SK-N-SH (cell line): ENCODE measurements at regions not wholly inside any gene's neighbourhood (a gene's known extent, or its start where the extent isn't known, plus 50 kb on each side); places are given as distances from the start of the nearest gene placed in this dataset.

Experiments used
- CTCF ChIA-PET: fragments of 300-600, 350-600 bp; formaldehyde crosslinking; extraction: SDS; loops from one replicate; lab custom pipeline; 2021; lab: Yijun Ruan, JAX
- POLR2A ChIA-PET: fragments of 350-600 bp; sonication (Branson Sonifier 250); formaldehyde crosslinking; extraction: SDS; loops from one replicate; lab custom pipeline; 2020; ENCODE audit warnings: antibody characterized with exemption, inconsistent platforms; lab: Yijun Ruan, JAX
- DNase-seq: peaks from one replicate; pipeline ENCODE4 v3.0.0; 2012
- H2AFZ ChIP-seq: fragments of 200-600 bp; sonication (generic); 2 replicates; pipeline ENCODE4 v1.8.1; 2016; ENCODE audit warnings: antibody characterized with exemption, mild to moderate bottlenecking, low read depth
- H3F3A ChIP-seq: fragments of 200-600 bp; sonication (generic); replicated peaks from 2 replicates; pipeline ENCODE3; 2016; ENCODE audit warnings: antibody characterized with exemption, mild to moderate bottlenecking; ENCODE audit not compliant: insufficient read depth
- H3K27ac ChIP-seq, 2 experiments: fragments of 200-500 bp in 1 of 2; fragments of 200-600 bp in 1 of 2; sonication (Bioruptor generic) in 1 of 2; sonication (generic), shearing (Covaris generic) in 1 of 2; 2 replicates each; pipeline versions ENCODE4 v1.5.1 to v1.6.1; 2014 to 2016; ENCODE audit warnings: low read depth in 2 of 2, inconsistent platforms in 1 of 2, low read length in 1 of 2, mild to moderate bottlenecking in 1 of 2, mixed read lengths in 1 of 2
- H3K27me3 ChIP-seq: fragments of 200-600 bp; sonication (generic), shearing (Covaris generic); 2 replicates; pipeline ENCODE4 v1.6.1; 2016; ENCODE audit warnings: mixed run types; ENCODE audit not compliant: insufficient read depth
- H3K36me3 ChIP-seq, 2 experiments: fragments of 200-500 bp in 1 of 2; fragments of 200-600 bp in 1 of 2; sonication (Bioruptor generic) in 1 of 2; sonication (generic) in 1 of 2; replicated peaks in 1 of 2; 2 replicates each; pipeline versions ENCODE3 to v1.5.1; 2014 to 2016; ENCODE audit warnings: low read length in 1 of 2, mild to moderate bottlenecking in 1 of 2; ENCODE audit not compliant: insufficient read depth in 2 of 2, control insufficient read depth in 1 of 2
- H3K4me1 ChIP-seq, 2 experiments: fragments of 200-500 bp in 1 of 2; fragments of 200-600 bp in 1 of 2; sonication (Bioruptor generic) in 1 of 2; sonication (generic), shearing (Covaris generic) in 1 of 2; 2 replicates each; pipeline versions ENCODE4 v1.5.1 to v1.6.1; 2014 to 2016; ENCODE audit warnings: low read depth in 1 of 2, low read length in 1 of 2, mixed run types in 1 of 2; ENCODE audit not compliant: insufficient read depth in 2 of 2, control insufficient read depth in 1 of 2
- H3K4me2 ChIP-seq: fragments of 200-600 bp; sonication (generic), shearing (Covaris generic); 2 replicates; pipeline ENCODE4 v1.6.1; 2017; ENCODE audit warnings: mixed run types
- H3K4me3 ChIP-seq, 2 experiments: fragments of 200-500 bp in 1 of 2; fragments of 200-600 bp in 1 of 2; sonication (Bioruptor generic) in 1 of 2; sonication (generic), shearing (Covaris generic) in 1 of 2; 2 replicates each; pipeline versions ENCODE4 v1.5.1 to v1.8.1; 2014 to 2016; ENCODE audit warnings: low read depth in 2 of 2, inconsistent platforms in 1 of 2, low read length in 1 of 2, mild to moderate bottlenecking in 1 of 2, mixed read lengths in 1 of 2, moderate library complexity in 1 of 2
- H3K79me2 ChIP-seq: fragments of 200-600 bp; sonication (generic); 2 replicates; pipeline ENCODE4 v1.8.1; 2017; ENCODE audit warnings: mild to moderate bottlenecking; ENCODE audit not compliant: insufficient read depth
- H3K9ac ChIP-seq: fragments of 200-600 bp; sonication (generic); 2 replicates; pipeline ENCODE4 v1.6.1; 2017; ENCODE audit warnings: mixed run types
- H3K9me2 ChIP-seq: fragments of 200-600 bp; sonication (generic); 2 replicates; pipeline ENCODE4 v1.6.1; 2017; ENCODE audit warnings: mixed run types
- H3K9me3 ChIP-seq: fragments of 200-600 bp; sonication (generic); 2 replicates; pipeline ENCODE4 v1.6.1; 2017; ENCODE audit warnings: mixed run types, mild to moderate bottlenecking, moderate library complexity
- H4K20me1 ChIP-seq: fragments of 200-600 bp; sonication (generic); 2 replicates; pipeline ENCODE4 v1.6.1; 2017; ENCODE audit warnings: mild to moderate bottlenecking, mixed run types; ENCODE audit not compliant: insufficient read depth
- CHD2 ChIP-seq: fragments of 150-350 bp; IDR thresholded peaks from 2 replicates; pipeline ENCODE4 v1.6.1; 2018; ENCODE audit warnings: low read length; ENCODE audit not compliant: partially characterized antibody
- EZH2phosphoT487 ChIP-seq: fragments of 200-600 bp; sonication (generic); IDR thresholded peaks from 2 replicates; pipeline ENCODE4 v1.6.1; 2017; ENCODE audit warnings: low read depth, mixed run types, mild to moderate bottlenecking, antibody characterized with exemption, moderate library complexity, borderline replicate concordance
- FOXJ3 ChIP-seq: sonication (generic); formaldehyde crosslinking; IDR thresholded peaks from 2 replicates; pipeline ENCODE4 v1.5.1; 2020; ENCODE audit warnings: mild to moderate bottlenecking, missing genetic modification reagents
- GABPA ChIP-seq: IDR thresholded peaks from 2 replicates; pipeline ENCODE4 v1.4.0; 2012; ENCODE audit warnings: low read depth, mild to moderate bottlenecking
- MEF2A ChIP-seq: IDR thresholded peaks from 2 replicates; pipeline ENCODE4 v1.4.0; 2012; ENCODE audit warnings: low read depth, borderline replicate concordance
- MXI1 ChIP-seq: IDR thresholded peaks from 2 replicates; pipeline ENCODE4 v1.6.1; 2012; ENCODE audit warnings: mild to moderate bottlenecking, low read depth, low read length, improper control_type of control experiment
- NFIC ChIP-seq: IDR thresholded peaks from 2 replicates; pipeline ENCODE4 v1.4.0; 2012; ENCODE audit warnings: borderline replicate concordance
- POLR2AphosphoS5 ChIP-seq: IDR thresholded peaks from 2 replicates; pipeline ENCODE4 v1.6.1; 2012; ENCODE audit warnings: low read depth, low read length
- RCOR1 ChIP-seq: fragments of 150-350 bp; IDR thresholded peaks from 2 replicates; pipeline ENCODE4 v1.6.1; 2017; ENCODE audit warnings: antibody characterized with exemption, low read length
- RFX5 ChIP-seq: IDR thresholded peaks from 2 replicates; pipeline ENCODE4 v1.6.1; 2012; ENCODE audit warnings: mild to moderate bottlenecking, improper control_type of control experiment, low read length
- SIN3A ChIP-seq: IDR thresholded peaks from 2 replicates; pipeline ENCODE4 v1.6.1; 2012; ENCODE audit warnings: low read depth, mild to moderate bottlenecking, low read length, moderate library complexity, borderline replicate concordance
- TAF1 ChIP-seq: IDR thresholded peaks from 2 replicates; pipeline ENCODE4 v1.6.1; 2012; ENCODE audit warnings: low read depth, mild to moderate bottlenecking, low read length, moderate library complexity, borderline replicate concordance
- TCF12 ChIP-seq: IDR thresholded peaks from 2 replicates; pipeline ENCODE4 v1.4.0; 2012
- TEAD4 ChIP-seq: IDR thresholded peaks from 2 replicates; pipeline ENCODE4 v1.4.0; 2012; ENCODE audit warnings: mild to moderate bottlenecking, borderline replicate concordance; ENCODE audit not compliant: insufficient read depth
- YY1 ChIP-seq: IDR thresholded peaks from 2 replicates; pipeline ENCODE4 v1.4.0; 2012; ENCODE audit warnings: low read depth, mild to moderate bottlenecking
- ZBTB33 ChIP-seq: IDR thresholded peaks from 2 replicates; pipeline ENCODE4 v1.4.0; 2012; ENCODE audit warnings: low read depth, borderline replicate concordance
- TF ChIP-seq, protein P1 (sequence below): fragments of 150-350 bp; IDR thresholded peaks from 2 replicates; pipeline ENCODE4 v1.6.1; 2017; ENCODE audit warnings: antibody characterized with exemption, low read length, low read depth, borderline replicate concordance
- TF ChIP-seq, protein P2 (sequence below): IDR thresholded peaks from 2 replicates; pipeline ENCODE4; 2012
- TF ChIP-seq, protein P3 (sequence below): fragments of 200-600 bp; sonication (generic); IDR thresholded peaks from 2 replicates; pipeline ENCODE4 v1.6.1; 2017; ENCODE audit warnings: antibody characterized with exemption, mild to moderate bottlenecking, moderate library complexity
- TF ChIP-seq, protein P4 (sequence below): IDR thresholded peaks from 2 replicates; pipeline ENCODE4 v1.6.1; 2012; ENCODE audit warnings: mild to moderate bottlenecking, low read depth, low read length, moderate library complexity

DNA sequence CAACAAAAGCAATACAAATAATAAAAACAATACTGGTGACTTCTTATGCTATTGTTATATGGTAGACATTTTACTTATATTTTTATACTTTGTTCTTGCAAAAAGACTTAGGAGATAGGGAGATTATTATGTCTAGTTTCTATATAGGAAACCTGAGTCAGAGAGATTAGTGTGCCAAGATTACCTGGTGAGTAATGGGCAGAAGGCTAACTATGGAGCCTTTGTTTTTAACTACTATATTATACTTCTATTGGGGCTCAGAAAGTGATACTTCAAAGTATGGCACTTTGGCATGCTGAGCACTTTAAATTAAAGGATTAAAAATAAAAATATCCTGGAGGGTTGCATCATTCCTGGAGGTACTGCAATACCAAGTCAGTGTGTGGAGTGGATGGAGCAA is 117.5 kb upstream of the CLINT1 start:
- Histone ChIP-seq H3K9me3 (no peaks in the 10 kb centered on the region), H3K9ac (no peak overlapping the region), H4K20me1 (no peaks in the 10 kb centered on the region), H2AFZ (no peak overlapping the region), H3K4me1 (peaks cover 0 to 3% of the 10 kb centered on the region in 2 experiments; a peak in 1 of 4 replicates), H3K79me2 (no peaks in the 10 kb centered on the region), H3K36me3 (no peaks in the 10 kb centered on the region), H3F3A (no peaks in the 10 kb centered on the region), H3K27ac (no peak overlapping the region), H3K9me2 (no peaks in the 10 kb centered on the region), H3K27me3 (no peaks in the 10 kb centered on the region), H3K4me3 (no peak overlapping the region), H3K4me2 (no peak overlapping the region)
- ChIA-PET POLR2A (no interaction called here), CTCF (interaction anchor here (1.5 kb wide), 1 partner anchor 121 kb away, joined by 3 read pairs; no protein-coding TSS in a partner anchor)
- TF ChIP-seq, protein P1, sequence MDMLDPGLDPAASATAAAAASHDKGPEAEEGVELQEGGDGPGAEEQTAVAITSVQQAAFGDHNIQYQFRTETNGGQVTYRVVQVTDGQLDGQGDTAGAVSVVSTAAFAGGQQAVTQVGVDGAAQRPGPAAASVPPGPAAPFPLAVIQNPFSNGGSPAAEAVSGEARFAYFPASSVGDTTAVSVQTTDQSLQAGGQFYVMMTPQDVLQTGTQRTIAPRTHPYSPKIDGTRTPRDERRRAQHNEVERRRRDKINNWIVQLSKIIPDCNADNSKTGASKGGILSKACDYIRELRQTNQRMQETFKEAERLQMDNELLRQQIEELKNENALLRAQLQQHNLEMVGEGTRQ, result no peak
- TF ChIP-seq MXI1 (no peak), ZBTB33 (no peak), TCF12 (no peak), POLR2AphosphoS5 (no peak), SIN3A (no peak), MEF2A (no peak), RCOR1 (no peak), GABPA (no peak), TAF1 (no peak), CHD2 (no peak), RFX5 (no peak), FOXJ3 (no peak), EZH2phosphoT487 (no peak), NFIC (no peak), YY1 (no peak), TEAD4 (no peak)
- TF ChIP-seq, protein P2, sequence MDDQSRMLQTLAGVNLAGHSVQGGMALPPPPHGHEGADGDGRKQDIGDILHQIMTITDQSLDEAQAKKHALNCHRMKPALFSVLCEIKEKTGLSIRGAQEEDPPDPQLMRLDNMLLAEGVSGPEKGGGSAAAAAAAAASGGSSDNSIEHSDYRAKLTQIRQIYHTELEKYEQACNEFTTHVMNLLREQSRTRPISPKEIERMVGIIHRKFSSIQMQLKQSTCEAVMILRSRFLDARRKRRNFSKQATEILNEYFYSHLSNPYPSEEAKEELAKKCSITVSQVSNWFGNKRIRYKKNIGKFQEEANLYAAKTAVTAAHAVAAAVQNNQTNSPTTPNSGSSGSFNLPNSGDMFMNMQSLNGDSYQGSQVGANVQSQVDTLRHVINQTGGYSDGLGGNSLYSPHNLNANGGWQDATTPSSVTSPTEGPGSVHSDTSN, result no peak
- TF ChIP-seq, protein P3, sequence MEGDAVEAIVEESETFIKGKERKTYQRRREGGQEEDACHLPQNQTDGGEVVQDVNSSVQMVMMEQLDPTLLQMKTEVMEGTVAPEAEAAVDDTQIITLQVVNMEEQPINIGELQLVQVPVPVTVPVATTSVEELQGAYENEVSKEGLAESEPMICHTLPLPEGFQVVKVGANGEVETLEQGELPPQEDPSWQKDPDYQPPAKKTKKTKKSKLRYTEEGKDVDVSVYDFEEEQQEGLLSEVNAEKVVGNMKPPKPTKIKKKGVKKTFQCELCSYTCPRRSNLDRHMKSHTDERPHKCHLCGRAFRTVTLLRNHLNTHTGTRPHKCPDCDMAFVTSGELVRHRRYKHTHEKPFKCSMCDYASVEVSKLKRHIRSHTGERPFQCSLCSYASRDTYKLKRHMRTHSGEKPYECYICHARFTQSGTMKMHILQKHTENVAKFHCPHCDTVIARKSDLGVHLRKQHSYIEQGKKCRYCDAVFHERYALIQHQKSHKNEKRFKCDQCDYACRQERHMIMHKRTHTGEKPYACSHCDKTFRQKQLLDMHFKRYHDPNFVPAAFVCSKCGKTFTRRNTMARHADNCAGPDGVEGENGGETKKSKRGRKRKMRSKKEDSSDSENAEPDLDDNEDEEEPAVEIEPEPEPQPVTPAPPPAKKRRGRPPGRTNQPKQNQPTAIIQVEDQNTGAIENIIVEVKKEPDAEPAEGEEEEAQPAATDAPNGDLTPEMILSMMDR, result no peak
- TF ChIP-seq, protein P4, sequence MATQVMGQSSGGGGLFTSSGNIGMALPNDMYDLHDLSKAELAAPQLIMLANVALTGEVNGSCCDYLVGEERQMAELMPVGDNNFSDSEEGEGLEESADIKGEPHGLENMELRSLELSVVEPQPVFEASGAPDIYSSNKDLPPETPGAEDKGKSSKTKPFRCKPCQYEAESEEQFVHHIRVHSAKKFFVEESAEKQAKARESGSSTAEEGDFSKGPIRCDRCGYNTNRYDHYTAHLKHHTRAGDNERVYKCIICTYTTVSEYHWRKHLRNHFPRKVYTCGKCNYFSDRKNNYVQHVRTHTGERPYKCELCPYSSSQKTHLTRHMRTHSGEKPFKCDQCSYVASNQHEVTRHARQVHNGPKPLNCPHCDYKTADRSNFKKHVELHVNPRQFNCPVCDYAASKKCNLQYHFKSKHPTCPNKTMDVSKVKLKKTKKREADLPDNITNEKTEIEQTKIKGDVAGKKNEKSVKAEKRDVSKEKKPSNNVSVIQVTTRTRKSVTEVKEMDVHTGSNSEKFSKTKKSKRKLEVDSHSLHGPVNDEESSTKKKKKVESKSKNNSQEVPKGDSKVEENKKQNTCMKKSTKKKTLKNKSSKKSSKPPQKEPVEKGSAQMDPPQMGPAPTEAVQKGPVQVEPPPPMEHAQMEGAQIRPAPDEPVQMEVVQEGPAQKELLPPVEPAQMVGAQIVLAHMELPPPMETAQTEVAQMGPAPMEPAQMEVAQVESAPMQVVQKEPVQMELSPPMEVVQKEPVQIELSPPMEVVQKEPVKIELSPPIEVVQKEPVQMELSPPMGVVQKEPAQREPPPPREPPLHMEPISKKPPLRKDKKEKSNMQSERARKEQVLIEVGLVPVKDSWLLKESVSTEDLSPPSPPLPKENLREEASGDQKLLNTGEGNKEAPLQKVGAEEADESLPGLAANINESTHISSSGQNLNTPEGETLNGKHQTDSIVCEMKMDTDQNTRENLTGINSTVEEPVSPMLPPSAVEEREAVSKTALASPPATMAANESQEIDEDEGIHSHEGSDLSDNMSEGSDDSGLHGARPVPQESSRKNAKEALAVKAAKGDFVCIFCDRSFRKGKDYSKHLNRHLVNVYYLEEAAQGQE, result no peak
- DNase-seq, result no peak
